RWPE1 (cell line): ENCODE measurements at regions not wholly inside any gene's neighbourhood (a gene's known extent, or its start where the extent isn't known, plus 50 kb on each side); places are given as distances from the start of the nearest gene placed in this dataset.

Experiments used
- CTCF ChIA-PET: fragments of 350-600 bp; sonication (Branson Sonifier 250); formaldehyde crosslinking; extraction: SDS; loops from one replicate; lab custom pipeline; 2021; lab: Yijun Ruan, JAX
- POLR2A ChIA-PET: fragments of 400-600 bp; formaldehyde crosslinking; extraction: SDS; loops from one replicate; lab custom pipeline; 2020; ENCODE audit warnings: antibody characterized with exemption; ENCODE audit not compliant: low non-redundant PET; lab: Yijun Ruan, JAX
- DNase-seq: peaks from one replicate; pipeline ENCODE4 v3.0.0; 2012; ENCODE audit warnings: low spot score
- H3K27ac ChIP-seq: fragments of 450-650 bp; 2 replicates; pipeline ENCODE4 v1.5.1; 2017
- CTCF ChIP-seq: fragments of 450-650 bp; conservative IDR thresholded peaks from 2 replicates; pipeline ENCODE4 v1.5.1; 2017; ENCODE audit warnings: low read depth, mild to moderate bottlenecking

- no peak overlapping the region for H3K27ac ChIP-seq
- no peak for TF ChIP-seq CTCF
- ChIA-PET CTCF (no interaction called here), POLR2A (no interaction called here)
- DNase-seq, result no peak
Measured at GRCh38 chr14:95420060-95420459, 96.4 kb downstream of the SYNE3 start.

- no peak for TF ChIP-seq CTCF
- H3K27ac ChIP-seq, result no peak overlapping the region
- ChIA-PET CTCF (no interaction called here), POLR2A (no interaction called here)
- no peak for DNase-seq
Measured at GRCh38 chr14:95419569-95419968, 96.9 kb downstream of the SYNE3 start.

- DNase-seq, result no peak
- TF ChIP-seq CTCF, result no peak
- ChIA-PET POLR2A (no interaction called here), CTCF (no interaction called here)
- H3K27ac ChIP-seq, result no peak overlapping the region
Measured at GRCh38 chr14:95418858-95419257, 97.6 kb downstream of the SYNE3 start.

GRCh38 chr14:95417492-95417891 is 97.8 kb upstream of the CLMN start:
- CTCF ChIA-PET, result no interaction called here
- POLR2A ChIA-PET, result no interaction called here
- DNase-seq, result no peak
- no peak for TF ChIP-seq CTCF
- no peak overlapping the region for H3K27ac ChIP-seq

- H3K27ac ChIP-seq, result no peak overlapping the region
- ChIA-PET CTCF (no interaction called here), POLR2A (no interaction called here)
- no peak for DNase-seq
- TF ChIP-seq CTCF, result no peak
Measured at GRCh38 chr14:95415993-95416392, 96.3 kb upstream of the CLMN start.

- peak; percentile 30 for DNase-seq
- H3K27ac ChIP-seq, result no peak overlapping the region
- POLR2A ChIA-PET, result no interaction called here
- CTCF ChIA-PET, result interaction anchor here (0.6 to 0.7 kb wide), 2 partner anchors 163 to 203 kb away, joined by 4 to 5 read pairs; no protein-coding TSS in a partner anchor
- TF ChIP-seq CTCF, result no peak
Measured at GRCh38 chr14:95413289-95414215, 93.8 kb upstream of the CLMN start.
